AML-193 (cell line): ENCODE measurements at regions not wholly inside any gene's neighbourhood (a gene's known extent, or its start where the extent isn't known, plus 50 kb on each side); places are given as distances from the start of the nearest gene placed in this dataset.
"Not testable (repeated sequence)": the region's sequence is repeated elsewhere in the genome, so short reads cannot be mapped to it uniquely, and the experiment has no call there.

Experiments used
- DNase-seq, 2 experiments: peaks; one replicate each; lab custom pipeline; 2025; lab: John Stamatoyannopoulos, UW

- DNase-seq: no peak
These were observed 598.3 kb downstream of the EFNA5 start for GRCh38 chr5:107072440-107072839.

- no peak for DNase-seq
These were observed 602.0 kb downstream of the EFNA5 start for GRCh38 chr5:107068782-107069181.

GRCh38 chr5:107067395-107067794, 603.3 kb downstream of the EFNA5 start:
- DNase-seq: no peak

- DNase-seq: no peak
These were observed 607.2 kb downstream of the EFNA5 start for GRCh38 chr5:107063511-107063910.

GRCh38 chr5:107058803-107059202, 611.9 kb downstream of the EFNA5 start:
- DNase-seq: no peak

GRCh38 chr5:107058235-107058634, 612.5 kb downstream of the EFNA5 start:
- DNase-seq: no peak

GRCh38 chr5:107056278-107056677, 614.5 kb downstream of the EFNA5 start:
- DNase-seq: no peak

GRCh38 chr5:107047048-107047447, 623.7 kb downstream of the EFNA5 start:
- DNase-seq: no peak

- DNase-seq: no peak
These were observed 627.1 kb downstream of the EFNA5 start for GRCh38 chr5:107043665-107044064.

GRCh38 chr5:107040907-107041306, 629.8 kb downstream of the EFNA5 start:
- DNase-seq: no peak

- no peak for DNase-seq
These were observed 638.1 kb downstream of the EFNA5 start for GRCh38 chr5:107032629-107033028.

- DNase-seq: no peak
These were observed 641.8 kb downstream of the EFNA5 start for GRCh38 chr5:107028938-107029337.

- no peak for DNase-seq
These were observed 644.8 kb downstream of the EFNA5 start for GRCh38 chr5:107025712-107026497.

GRCh38 chr5:107023732-107024131, 647.0 kb downstream of the EFNA5 start:
- no peak for DNase-seq

GRCh38 chr5:107021575-107021974, 649.2 kb downstream of the EFNA5 start:
- no peak for DNase-seq

GRCh38 chr5:107020626-107021025, 650.1 kb downstream of the EFNA5 start:
- DNase-seq: no peak

- no peak for DNase-seq
These were observed 653.1 kb downstream of the EFNA5 start for GRCh38 chr5:107017616-107018015.

- no peak for DNase-seq
These were observed 658.4 kb downstream of the EFNA5 start for GRCh38 chr5:107012371-107012770.

- no peak for DNase-seq
These were observed 659.1 kb downstream of the EFNA5 start for GRCh38 chr5:107011605-107012004.

- DNase-seq: no peak
These were observed 660.7 kb downstream of the EFNA5 start for GRCh38 chr5:107010060-107010459.

- DNase-seq: no peak
These were observed 665.1 kb downstream of the EFNA5 start for GRCh38 chr5:107005653-107006052.

GRCh38 chr5:107005161-107005560, 665.6 kb downstream of the EFNA5 start:
- no peak for DNase-seq

GRCh38 chr5:107002115-107002514, 668.6 kb downstream of the EFNA5 start:
- no peak for DNase-seq

- not testable (repeated sequence) for DNase-seq
These were observed 671.2 kb downstream of the EFNA5 start for GRCh38 chr5:106999506-106999905.
